ENCODE measurements at regions not wholly inside any gene's neighbourhood (a gene's known extent, or its start where the extent isn't known, plus 50 kb on each side); places are given as distances from the start of the nearest gene placed in this dataset.
"Not testable (repeated sequence)": the region's sequence is repeated elsewhere in the genome, so short reads cannot be mapped to it uniquely, and the experiment has no call there.

DNA sequence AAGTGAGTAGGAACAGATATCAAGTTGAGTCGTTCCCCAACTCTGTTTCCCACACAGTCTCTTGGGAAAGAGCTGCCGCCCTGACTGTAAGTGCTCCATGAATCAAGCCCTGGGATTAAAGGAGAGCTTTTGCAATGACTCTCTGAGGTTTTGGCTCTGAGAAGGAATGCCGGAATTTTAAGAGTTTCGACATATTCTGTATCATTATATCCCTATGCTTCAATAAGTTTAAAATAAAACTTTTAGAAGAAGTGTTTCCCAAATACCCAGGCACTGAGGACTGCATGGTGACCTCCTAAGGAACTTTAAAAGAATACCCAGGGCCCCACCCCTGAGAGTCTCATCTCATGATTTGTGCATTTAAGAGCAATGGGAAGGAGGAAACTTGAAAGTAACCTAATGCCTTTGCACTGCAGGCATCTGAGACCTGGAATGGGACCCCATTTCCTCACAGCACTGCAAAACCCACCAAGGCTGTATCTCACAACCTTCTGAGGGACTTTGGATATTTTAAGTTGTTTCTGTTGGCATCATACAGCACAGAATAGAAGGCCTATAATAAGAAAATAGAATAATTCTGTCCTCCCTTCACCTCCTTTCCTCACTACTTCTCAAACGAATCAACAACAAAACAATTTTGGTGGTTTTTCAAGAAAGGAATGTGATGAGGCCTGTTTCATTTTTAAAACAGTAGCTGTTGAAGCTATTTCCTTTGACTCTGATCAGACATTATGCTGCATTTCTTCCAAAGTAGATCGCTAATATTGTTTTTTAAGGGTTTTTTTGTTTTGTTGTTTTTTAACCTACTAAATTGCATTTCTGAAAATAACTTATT lies 121.2 kb downstream of the GASK1B start:
- no peak for DNase-seq

DNA sequence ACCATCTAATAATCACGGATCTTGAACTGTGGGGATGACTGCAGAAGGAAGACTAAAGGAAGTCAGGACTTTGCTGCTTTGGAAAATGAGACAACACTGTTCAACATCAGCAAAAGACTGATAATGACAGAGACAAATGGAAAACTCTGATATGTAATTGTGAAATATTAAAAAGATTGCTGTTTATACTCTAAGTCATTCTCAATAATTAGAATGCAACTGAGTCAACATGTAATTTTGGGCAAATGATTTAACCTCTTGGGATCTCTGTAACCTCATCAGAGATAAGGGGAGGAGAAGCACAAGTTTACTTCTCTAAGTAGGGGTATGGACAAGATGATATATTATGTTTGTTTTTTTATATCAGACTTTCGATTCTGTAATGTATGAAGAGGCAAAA lies 121.9 kb downstream of the GASK1B start:
- DNase-seq: no peak

DNA sequence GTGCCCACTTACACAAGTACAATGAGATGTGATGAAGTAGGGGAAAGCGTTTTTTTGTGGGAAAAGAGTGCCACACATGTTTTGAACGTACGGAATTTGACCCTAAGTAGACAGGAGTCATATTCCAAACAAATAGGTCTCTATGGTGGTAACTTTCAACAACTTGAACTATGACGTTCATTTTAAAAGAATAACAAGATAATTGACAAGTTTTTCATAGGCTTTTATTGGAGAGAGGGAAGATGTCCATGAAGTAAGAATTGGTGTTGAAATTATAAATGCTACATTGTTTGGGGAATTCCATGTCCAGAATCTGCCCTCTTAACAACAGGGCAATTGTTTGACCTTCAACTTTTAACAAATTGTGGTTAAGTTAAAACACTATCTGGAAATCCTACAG lies 126.5 kb downstream of the GASK1B start:
- DNase-seq: no peak

DNA sequence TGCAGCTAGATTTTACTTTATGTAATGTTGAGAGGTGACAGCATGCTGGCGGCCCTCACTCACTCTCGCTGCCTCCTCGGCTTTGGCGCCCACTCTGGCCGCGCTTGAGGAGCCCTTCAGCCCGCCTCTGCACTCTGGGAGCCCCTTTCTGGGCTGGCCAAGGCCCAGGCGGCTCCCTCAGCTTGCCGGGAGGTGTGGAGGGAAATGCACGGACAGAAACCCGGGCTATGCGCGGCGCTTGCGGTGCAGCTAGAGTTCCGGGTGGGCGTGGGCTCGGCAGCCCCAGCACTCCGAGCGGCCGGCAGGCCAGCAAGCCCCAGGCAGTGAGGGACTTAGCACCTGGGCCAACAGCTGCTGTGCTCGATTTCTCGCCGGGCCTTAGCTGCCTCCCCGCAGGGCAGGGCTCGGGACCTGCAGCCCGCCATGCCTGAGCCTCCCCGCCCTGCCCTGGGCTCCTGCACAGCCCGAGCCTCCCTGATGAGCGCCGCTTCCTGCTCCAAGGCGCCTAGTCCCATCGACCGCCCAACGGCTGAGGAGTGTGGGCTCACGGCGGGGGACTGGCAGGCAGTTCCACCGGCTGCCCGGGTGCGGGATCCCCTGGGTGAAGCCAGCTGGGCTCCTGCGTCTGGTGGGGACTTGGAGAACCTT lies 128.7 kb downstream of the GASK1B start:
- DNase-seq: no peak

DNA sequence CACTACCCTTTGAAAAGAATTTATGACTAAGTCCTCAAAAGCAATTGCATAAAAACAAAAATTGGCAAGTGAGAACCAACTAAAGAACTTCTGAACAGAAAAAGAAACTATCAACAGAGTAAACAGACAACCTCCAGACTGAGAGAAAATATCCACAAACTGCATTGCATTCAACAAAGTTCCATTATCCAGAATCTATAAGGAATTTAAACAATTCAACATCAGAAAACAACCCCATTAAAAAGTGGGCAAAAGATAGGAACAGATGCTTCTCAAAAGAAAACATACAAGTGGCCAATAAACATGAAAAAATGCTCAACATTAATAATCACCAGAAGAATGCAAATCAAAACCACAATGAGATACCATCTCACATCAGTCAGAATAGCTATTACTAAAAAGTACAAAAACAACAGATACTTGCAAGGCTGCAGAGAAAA lies 130.2 kb downstream of the GASK1B start:
- DNase-seq: no peak

DNA sequence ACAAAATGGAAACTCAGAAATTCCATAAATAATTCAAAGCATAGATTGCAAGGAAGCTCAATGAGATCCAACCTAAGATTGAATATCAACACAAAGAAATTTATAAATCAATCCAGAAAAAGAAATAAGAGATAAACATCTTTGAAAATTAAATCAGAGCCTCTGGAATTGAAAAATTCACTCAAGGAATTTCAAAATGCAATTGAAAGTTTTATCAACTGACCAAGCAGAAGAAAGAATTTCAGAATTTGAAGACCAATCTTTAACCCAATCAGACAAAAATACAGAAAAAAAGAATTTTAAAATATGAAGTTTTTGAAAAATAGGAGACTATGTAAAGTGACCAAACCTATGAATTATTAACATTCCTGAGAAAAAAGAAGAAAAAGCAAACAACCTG lies 134.1 kb downstream of the GASK1B start:
- no peak for DNase-seq

DNA sequence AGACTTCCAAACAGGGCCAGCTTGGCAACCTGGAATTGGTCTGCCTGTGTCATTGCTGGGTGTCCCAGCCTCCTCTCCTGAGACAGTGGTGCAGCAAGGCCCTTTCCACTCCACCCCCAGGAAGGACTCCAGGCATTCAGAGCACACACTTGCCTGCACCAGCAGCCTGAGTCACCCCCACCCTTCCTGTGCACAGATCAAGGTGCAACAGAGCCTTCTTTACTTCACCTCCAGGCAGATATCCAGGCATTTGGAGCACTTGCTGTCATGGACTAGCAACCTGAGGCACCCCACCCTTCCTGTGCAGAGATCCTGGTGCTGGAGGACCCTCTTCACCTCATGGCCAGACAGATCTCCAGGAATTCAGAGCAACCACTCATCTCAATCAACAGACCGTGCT lies 135.8 kb downstream of the GASK1B start:
- DNase-seq: no peak

DNA sequence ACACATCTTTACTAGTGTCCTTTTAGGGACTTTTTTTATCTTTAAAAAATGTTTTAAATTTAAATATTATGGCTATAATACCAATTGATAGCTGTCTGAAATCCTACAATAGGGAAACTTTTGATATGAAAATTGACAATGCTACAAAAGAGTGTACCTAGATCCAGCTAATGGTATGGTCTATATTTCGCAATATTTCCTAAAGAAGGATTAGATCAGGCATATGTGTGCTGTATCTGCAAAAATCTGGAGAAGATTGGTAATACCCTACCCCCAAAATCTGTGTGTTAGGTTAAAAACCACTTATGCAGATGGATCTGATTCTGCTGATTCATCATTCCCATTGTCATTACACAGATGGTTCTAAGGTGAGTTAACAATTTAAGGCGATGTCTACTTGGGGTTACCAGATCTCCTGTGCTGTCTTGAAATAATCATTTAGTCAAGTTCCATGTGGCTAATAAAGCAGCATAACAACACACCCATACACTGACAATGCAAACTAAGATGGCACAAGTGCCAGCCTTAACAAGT lies 137.1 kb downstream of the GASK1B start:
- DNase-seq: no peak

DNA sequence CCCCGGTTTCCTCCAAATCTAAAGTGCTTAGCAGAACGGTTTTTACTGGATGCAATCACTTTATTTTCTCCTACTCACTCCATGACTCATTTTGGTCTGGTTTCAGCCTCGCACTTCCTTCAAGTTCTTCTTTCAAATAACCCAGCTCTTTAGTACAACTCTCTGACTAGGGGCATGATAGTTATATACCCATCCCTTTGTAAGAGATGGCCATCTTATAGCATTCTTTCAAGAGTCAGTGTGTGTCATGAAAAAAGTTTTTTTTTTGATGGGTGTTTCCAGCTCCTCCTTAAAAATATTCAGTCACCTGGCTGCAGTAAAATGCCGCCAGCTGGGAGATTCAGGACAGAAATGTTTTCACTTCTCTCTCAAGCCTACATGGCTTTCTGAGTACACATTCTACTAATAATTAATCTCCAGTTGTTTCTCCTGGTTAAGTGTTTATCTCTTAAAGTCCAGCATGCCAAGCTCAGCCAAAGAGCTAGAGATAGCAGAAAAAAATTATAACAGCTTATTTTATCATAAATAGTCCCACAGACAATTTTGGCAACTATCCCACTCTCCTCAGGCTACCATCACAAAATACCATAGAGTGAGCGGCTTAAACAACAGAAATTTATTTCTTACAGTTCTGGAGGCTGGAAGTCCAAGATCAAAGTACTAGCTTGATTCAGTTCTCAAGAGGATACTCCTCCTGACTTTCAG lies 139.3 kb downstream of the GASK1B start:
- peak; percentile 62 to 90 (median 78) for DNase-seq

DNA sequence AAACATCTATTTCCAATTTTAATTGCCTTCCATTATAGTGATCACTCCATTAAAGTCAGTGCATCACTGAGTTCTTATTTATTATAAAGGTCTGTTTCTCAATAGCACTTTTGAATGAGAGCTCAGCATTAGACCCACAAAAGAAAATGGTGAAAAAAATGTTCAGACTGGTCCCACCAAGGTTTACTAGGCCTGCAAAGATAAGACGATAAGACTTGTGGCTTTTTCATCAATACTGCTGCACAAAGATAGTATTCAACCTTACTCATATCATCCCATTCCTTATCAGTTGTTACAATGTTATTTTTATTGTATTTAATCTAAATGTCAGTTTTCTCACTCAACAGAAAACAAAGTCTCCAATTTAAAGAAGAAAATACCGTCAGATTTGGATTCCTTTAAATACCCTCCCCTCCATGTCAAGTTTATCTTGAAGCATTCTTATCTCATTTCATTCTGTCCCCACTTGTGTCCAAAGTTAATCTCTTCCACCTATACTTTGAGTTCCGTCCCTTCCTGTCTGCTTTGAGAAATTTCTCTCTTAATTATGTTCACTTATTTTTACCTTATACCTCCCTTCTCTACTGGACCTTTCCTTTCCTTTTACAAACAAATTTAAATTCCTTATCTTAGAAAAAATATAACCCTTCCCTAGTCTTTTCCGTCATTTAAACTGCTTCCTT lies 140.0 kb downstream of the GASK1B start:
- DNase-seq: no peak

DNA sequence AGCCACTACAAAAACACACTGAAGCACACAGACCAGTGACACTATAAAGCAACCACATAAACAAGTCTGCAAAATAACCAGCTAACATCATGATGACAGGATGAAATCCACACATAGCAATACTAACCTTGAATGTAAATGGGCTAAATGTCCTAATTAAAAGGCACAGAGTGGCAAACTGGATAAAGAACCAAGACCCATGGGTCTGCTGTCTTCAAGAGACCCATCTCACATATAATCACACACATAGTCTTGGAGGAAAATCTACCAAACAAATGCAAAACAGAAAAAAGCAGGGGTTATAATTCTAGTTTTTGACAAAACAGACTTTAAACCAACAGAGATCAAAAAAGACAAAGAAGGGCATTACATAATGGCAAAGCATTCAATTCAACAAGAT lies 144.4 kb downstream of the GASK1B start:
- DNase-seq: not testable (repeated sequence)

DNA sequence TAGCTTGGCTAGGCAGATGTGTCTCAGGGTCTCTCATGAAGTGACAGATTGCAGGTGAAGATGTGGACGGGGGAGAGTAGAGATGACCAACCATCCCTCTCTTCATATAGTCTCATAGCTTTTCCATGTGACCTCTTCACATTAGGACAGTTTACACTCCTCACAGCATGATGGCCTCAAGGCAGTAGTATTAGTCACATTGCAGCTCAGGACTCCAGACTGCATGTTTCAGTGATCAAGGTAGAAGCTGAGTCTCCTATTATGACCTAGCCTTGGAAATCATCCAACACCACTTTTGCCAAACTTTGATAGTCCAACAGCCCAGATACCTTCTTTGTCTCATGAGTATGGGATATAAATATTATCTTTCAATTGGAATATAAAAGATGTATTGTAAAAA lies 147.7 kb downstream of the GASK1B start:
- no peak for DNase-seq

DNA sequence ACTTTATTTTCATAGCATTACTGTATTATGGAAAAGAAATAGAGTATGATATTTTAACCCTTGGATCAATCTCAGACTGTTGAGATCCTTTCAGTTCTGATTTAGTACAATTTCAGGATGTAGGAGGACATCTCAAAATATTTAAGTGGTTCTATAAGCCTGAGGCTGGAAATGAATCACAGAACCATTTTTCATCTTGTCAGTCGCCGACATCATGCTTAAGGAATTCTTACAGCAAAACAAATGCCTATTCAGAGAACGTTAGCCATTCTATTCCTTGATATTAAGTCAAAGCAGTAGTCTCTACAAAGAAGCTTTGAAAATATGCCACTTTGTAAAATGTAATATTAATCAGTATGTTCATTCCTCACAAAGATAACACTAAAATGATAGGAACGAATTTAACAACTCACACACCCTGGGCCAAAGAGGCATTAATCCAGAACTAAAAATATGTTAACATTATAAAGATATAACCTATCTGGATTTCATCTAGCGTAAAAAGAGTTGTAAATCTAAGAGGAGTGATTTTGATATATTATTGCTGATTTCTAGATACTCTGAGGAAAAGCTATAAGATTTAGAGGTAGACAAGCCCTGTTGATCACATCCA lies 152.0 kb downstream of the GASK1B start:
- DNase-seq: no peak

DNA sequence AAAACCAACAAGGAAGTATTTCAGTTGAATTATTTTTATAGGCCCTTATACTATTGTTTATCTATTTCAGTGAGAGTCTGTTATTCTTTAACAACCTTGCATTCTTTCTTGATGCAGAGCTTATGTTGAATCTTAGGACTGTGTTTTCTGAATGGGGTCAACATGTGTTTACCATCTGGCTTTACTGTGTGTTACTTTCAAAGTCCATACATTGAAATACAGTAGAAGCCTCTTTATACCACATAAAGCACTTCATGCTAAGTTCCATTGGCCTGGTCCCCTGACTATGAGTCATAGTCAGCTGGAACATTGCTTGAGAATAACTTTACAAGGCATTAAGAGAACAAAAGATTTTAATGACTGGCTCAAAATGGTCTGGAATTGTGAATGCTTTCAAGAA lies 152.6 kb downstream of the GASK1B start:
- peak; percentile 79 to 91 (median 85) for DNase-seq

DNA sequence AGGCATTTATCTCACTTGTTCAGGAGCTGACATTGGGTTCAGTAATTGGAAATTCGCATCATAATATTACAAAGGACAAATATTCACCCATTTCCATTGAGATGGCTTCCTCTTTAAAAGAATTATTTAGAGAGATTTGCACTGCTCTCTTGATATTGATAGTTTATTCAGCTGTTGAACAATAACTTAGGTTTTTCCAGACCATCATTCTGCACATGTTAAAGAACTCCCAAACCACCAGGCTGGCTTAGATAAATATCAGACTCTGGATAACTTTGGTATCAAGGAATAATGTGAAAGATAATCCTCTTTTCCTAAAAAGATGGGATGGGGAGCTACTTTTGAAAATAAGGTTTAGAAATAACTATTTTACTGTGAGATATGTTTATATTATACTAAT lies 154.0 kb downstream of the GASK1B start:
- DNase-seq: no peak

DNA sequence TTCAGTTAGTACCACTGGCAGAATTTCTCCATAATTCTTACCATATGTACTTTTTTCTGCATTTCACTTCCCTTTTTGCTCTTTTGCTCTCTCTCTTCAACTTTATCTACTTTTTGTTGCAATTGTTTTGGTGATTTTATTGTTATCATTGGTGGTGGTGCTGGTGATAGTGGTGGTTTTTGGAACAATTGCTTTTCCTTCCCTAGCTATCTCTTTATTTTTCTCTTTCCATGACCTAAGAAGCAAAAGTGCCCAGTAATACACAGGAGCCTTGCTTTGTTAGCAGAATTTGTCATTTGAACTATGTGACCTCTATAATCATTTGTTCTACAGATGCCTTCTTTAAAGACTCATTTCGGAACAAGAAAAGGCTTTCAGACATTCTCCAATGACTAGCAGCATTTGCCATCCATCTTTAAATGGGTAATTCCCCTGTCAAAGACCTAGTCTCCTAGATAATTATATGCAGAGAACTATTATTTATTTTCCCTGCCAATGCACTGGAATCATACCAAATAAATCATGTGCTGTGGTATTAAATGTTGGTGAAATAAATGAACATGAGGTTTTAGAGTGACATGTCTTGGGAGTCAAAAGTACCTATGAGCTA lies 154.5 kb downstream of the GASK1B start:
- DNase-seq: peak in 2 of 4 experiments; percentile 30 to 49

DNA sequence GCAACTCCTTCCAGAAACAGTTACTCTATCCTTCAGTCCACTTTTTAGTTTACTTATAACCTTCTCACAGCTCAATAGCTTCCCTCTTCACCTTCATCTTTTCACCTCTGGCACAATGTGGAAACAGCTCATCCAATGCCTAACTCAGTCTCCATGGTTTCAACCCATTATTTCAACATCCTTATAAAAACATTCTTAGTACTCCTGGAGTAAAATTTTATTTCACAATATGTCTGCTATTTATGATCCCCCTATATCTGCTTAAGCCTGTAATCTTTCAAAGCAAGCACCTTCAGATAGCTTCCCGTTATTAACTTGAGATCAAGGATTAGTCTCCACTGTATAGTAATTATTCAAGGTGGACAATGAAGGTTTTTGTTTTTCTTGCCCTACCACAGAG lies 156.3 kb downstream of the GASK1B start:
- no peak for DNase-seq

DNA sequence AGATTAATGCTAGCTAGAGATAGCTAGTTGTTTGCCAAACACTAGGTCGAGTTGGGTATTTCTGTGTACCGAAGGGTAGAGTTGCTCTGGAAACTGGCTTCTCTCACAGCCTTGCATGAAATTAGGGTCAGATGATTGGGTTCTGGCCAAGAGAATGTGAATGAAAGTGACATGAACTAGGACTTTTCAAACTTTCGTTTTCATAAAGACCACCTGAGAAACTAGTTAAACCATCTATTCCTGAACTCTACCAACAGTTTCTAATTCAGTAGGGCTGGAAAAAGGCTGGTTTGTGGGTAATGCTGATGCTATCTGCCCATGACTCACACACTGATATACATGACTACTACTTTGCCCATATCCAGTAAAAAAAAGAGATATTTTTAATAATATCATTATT lies 157.6 kb downstream of the GASK1B start:
- no peak for DNase-seq

DNA sequence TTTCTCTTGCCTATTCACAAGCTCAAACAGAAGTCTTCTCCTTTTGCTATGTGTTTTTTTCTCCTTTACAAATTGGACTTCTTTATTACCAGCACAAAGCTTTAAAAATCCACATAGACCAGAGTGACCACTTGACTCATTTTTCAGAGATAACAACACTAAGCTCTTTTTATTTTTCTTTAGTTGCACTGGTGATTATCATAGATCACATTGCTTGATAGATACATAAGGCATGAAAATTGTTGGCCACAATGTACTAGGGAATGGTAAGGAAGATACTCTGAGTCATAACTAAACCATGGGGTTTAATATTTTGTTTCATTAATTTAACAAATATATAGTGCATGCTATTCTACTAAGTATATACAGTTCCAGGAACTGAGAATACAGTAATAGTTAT lies 159.0 kb downstream of the GASK1B start:
- DNase-seq: no peak

DNA sequence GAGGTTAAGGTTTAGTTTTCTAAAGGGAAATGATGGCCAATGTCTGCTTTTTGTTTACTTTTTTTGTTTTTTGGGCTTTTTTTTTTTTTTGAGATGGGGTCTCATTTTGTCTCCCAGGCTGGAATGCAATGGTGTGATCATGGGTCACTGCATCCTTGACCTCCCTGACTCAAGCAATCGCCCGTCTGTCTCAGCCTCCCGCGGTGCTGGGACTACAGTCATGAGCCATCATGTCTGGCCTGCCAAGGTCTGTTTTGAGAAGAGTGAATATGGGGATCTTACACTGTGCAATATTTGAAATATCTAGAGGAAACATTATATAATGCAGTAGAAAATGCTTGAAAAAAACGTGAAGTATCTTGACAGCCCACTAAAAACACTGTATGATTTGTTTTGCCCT lies 162.5 kb downstream of the GASK1B start:
- DNase-seq: peak in 2 of 4 experiments; percentile 67 to 70

DNA sequence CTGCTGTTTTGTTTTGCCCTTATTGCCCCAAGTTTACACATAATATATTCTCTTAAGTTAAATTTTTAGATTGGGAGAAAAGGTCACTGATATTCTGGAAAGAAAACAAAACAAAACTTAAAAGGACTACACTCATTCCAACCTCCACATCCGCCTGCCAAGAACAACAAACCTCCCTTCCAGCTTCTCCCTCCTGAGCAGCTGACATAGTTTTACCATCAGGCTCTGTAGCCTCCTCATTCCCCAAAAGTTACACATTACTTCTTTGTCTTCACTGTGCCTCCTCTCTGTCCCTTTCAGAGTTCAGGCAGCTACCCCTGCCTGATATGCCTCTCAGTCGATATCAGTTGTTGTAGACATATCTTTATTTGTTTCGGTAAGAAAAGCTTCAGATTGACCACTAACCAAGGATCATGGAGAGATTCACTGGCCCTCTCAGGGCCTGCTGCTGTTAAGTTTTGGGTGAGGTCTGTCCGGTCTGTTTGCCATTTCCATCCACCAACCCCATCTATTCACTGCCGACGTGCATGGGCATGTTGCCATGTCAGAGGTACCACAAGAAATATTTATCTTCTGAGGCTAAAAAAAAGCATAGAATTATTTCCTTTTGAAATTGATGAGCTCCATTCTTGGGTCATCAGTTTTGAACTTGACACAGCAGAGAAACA lies 164.1 kb downstream of the GASK1B start:
- no peak for DNase-seq

Measured in suppressor macrophage (primary cell).